SK-N-SH (cell line): ENCODE measurements at regions not wholly inside any gene's neighbourhood (a gene's known extent, or its start where the extent isn't known, plus 50 kb on each side); places are given as distances from the start of the nearest gene placed in this dataset.

ENCODE experiments used
- CHD2 ChIP-seq: fragments of 150-350 bp; IDR thresholded peaks from 2 replicates; pipeline ENCODE4 v1.6.1; 2018; ENCODE audit warnings: low read length; ENCODE audit not compliant: partially characterized antibody
- EP300 ChIP-seq, 2 experiments: IDR thresholded peaks; 2 replicates each; pipeline versions ENCODE4 v1.4.0 to v1.6.1; 2012; ENCODE audit warnings: borderline replicate concordance in 1 of 2, low read depth in 1 of 2, low read length in 1 of 2
- FOSL2 ChIP-seq: IDR thresholded peaks from 2 replicates; pipeline ENCODE4 v1.4.0; 2012; ENCODE audit warnings: low read depth, mild to moderate bottlenecking, moderate library complexity, borderline replicate concordance
- JUND ChIP-seq: IDR thresholded peaks from 2 replicates; pipeline ENCODE4 v1.4.0; 2012
- POLR2AphosphoS5 ChIP-seq: IDR thresholded peaks from 2 replicates; pipeline ENCODE4 v1.6.1; 2012; ENCODE audit warnings: low read depth, low read length
- RAD21 ChIP-seq: IDR thresholded peaks from 2 replicates; pipeline ENCODE4 v1.6.1; 2012; ENCODE audit warnings: mild to moderate bottlenecking, low read length
- TF ChIP-seq, protein P1 (sequence below): fragments of 200-600 bp; sonication (generic); IDR thresholded peaks from 2 replicates; pipeline ENCODE4 v1.6.1; 2017; ENCODE audit warnings: antibody characterized with exemption, mild to moderate bottlenecking, moderate library complexity
- TF ChIP-seq, protein P2 (sequence below): IDR thresholded peaks from 2 replicates; pipeline ENCODE4 v1.6.1; 2012; ENCODE audit warnings: mild to moderate bottlenecking, low read depth, low read length, moderate library complexity
- TF ChIP-seq, protein P3 (sequence below): IDR thresholded peaks from 2 replicates; pipeline ENCODE4 v1.4.0; 2012; ENCODE audit warnings: low read depth, borderline replicate concordance

DNA sequence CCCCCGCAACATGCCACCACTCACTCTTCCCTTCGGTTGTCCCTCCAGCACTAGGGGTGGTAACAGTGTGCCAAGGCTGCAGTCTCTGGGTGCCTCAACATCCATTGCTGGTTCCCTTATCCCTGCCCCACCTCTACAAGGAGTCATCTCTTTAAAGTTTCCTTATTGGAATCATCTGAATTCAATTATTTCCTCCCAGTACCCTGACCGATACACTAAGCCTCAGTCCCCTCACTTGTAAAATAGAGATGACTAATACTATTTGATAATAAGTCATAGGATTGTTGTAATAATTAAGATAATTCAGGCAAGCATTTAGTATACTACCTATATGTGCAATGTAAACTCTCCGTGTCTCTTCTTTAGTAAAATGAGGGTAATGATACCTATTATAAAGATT, 352.5 kb downstream of the ENC1 start:
- TF ChIP-seq FOSL2 (no peak), JUND (no peak), POLR2AphosphoS5 (no peak), RAD21 (no peak), CHD2 (no peak), EP300 (IDR thresholded peaks at IDR 0.05; ENCODE audit: borderline replicate concordance in 1 of 2, low read depth in 1 of 2, low read length in 1 of 2) (no peak)
- TF ChIP-seq, protein P1, sequence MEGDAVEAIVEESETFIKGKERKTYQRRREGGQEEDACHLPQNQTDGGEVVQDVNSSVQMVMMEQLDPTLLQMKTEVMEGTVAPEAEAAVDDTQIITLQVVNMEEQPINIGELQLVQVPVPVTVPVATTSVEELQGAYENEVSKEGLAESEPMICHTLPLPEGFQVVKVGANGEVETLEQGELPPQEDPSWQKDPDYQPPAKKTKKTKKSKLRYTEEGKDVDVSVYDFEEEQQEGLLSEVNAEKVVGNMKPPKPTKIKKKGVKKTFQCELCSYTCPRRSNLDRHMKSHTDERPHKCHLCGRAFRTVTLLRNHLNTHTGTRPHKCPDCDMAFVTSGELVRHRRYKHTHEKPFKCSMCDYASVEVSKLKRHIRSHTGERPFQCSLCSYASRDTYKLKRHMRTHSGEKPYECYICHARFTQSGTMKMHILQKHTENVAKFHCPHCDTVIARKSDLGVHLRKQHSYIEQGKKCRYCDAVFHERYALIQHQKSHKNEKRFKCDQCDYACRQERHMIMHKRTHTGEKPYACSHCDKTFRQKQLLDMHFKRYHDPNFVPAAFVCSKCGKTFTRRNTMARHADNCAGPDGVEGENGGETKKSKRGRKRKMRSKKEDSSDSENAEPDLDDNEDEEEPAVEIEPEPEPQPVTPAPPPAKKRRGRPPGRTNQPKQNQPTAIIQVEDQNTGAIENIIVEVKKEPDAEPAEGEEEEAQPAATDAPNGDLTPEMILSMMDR, result no peak
- TF ChIP-seq, protein P2, sequence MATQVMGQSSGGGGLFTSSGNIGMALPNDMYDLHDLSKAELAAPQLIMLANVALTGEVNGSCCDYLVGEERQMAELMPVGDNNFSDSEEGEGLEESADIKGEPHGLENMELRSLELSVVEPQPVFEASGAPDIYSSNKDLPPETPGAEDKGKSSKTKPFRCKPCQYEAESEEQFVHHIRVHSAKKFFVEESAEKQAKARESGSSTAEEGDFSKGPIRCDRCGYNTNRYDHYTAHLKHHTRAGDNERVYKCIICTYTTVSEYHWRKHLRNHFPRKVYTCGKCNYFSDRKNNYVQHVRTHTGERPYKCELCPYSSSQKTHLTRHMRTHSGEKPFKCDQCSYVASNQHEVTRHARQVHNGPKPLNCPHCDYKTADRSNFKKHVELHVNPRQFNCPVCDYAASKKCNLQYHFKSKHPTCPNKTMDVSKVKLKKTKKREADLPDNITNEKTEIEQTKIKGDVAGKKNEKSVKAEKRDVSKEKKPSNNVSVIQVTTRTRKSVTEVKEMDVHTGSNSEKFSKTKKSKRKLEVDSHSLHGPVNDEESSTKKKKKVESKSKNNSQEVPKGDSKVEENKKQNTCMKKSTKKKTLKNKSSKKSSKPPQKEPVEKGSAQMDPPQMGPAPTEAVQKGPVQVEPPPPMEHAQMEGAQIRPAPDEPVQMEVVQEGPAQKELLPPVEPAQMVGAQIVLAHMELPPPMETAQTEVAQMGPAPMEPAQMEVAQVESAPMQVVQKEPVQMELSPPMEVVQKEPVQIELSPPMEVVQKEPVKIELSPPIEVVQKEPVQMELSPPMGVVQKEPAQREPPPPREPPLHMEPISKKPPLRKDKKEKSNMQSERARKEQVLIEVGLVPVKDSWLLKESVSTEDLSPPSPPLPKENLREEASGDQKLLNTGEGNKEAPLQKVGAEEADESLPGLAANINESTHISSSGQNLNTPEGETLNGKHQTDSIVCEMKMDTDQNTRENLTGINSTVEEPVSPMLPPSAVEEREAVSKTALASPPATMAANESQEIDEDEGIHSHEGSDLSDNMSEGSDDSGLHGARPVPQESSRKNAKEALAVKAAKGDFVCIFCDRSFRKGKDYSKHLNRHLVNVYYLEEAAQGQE, result no peak
- TF ChIP-seq, protein P3, sequence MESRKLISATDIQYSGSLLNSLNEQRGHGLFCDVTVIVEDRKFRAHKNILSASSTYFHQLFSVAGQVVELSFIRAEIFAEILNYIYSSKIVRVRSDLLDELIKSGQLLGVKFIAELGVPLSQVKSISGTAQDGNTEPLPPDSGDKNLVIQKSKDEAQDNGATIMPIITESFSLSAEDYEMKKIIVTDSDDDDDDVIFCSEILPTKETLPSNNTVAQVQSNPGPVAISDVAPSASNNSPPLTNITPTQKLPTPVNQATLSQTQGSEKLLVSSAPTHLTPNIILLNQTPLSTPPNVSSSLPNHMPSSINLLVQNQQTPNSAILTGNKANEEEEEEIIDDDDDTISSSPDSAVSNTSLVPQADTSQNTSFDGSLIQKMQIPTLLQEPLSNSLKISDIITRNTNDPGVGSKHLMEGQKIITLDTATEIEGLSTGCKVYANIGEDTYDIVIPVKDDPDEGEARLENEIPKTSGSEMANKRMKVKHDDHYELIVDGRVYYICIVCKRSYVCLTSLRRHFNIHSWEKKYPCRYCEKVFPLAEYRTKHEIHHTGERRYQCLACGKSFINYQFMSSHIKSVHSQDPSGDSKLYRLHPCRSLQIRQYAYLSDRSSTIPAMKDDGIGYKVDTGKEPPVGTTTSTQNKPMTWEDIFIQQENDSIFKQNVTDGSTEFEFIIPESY, result no peak
